ENCODE measurements at regions not wholly inside any gene's neighbourhood (a gene's known extent, or its start where the extent isn't known, plus 50 kb on each side); places are given as distances from the start of the nearest gene placed in this dataset.

- Histone ChIP-seq H3K9me3 (replicated peaks in 1 of 2; ENCODE audit: control insufficient read depth in 2 of 2, insufficient read depth in 1 of 2, low read depth in 1 of 2, low read length in 2 of 2) (no peaks in the 10 kb centered on the region), H3K4ac (ENCODE audit: low read length) (no peak overlapping the region), H2BK12ac (ENCODE audit: low read length) (no peak overlapping the region), H2AFZ (ENCODE audit: low read length) (no peak overlapping the region), H3K9ac (ENCODE audit: low read depth, low read length, poor library complexity) (no peak overlapping the region), H3K4me3 (ENCODE audit: low read length in 2 of 2) (no peak overlapping the region), H3K27me3 (ENCODE audit: control insufficient read depth in 3 of 3, insufficient read depth in 3 of 3, low read depth in 1 of 3, low read length in 3 of 3) (peaks cover 0 to 2% (median 0%) of the 10 kb centered on the region in 3 experiments), H3K36me3 (replicated peaks in 1 of 2; ENCODE audit: control insufficient read depth in 2 of 2, insufficient read depth in 2 of 2, low read length in 2 of 2) (no peaks in the 10 kb centered on the region), H3K18ac (ENCODE audit: low read length) (no peak overlapping the region), H2BK15ac (ENCODE audit: low read length) (no peak overlapping the region), H2BK120ac (ENCODE audit: low read depth, low read length) (no peak overlapping the region), H3K14ac (ENCODE audit: low read length) (no peak overlapping the region), H3K23ac (ENCODE audit: low read depth, low read length, poor library complexity) (no peak overlapping the region), H3K4me1 (ENCODE audit: control insufficient read depth in 2 of 2, insufficient read depth in 1 of 2, low read depth in 1 of 2, low read length in 2 of 2) (no peaks in the 10 kb centered on the region), H4K8ac (ENCODE audit: low read depth, low read length) (no peak overlapping the region), H2BK5ac (ENCODE audit: low read length) (no peak overlapping the region), H2AK5ac (ENCODE audit: low read depth, low read length) (no peak overlapping the region), H3K27ac (replicated peaks; ENCODE audit: low read length) (no peak overlapping the region), H3K79me1 (ENCODE audit: low read depth, low read length) (no peaks in the 10 kb centered on the region), H3K4me2 (ENCODE audit: insufficient read depth, low read length, poor library complexity, severe bottlenecking) (no peak overlapping the region), H4K91ac (ENCODE audit: low read depth, low read length, poor library complexity) (no peak overlapping the region)
- WGBS, 2 donors (ENCODE audit: extremely low coverage in 2 of 2, insufficient read length in 2 of 2, insufficient replicate concordance in 1 of 2): no CpG with 5 or more reads among the region's 2 CpGs
- DNase-seq (ENCODE audit: low spot score): no peak
Observed at GRCh38 chr9:86775718-86776117, 171.6 kb downstream of the GAS1 start.

- no peak overlapping the region for H2BK120ac ChIP-seq (ENCODE audit: low read depth, low read length)
- DNase-seq (ENCODE audit: low spot score): no peak
- H3K27me3 ChIP-seq (ENCODE audit: control insufficient read depth in 3 of 3, insufficient read depth in 3 of 3, low read depth in 1 of 3, low read length in 3 of 3): peaks cover 0 to 2% (median 0%) of the 10 kb centered on the region in 3 experiments
- no peak overlapping the region for H4K8ac ChIP-seq (ENCODE audit: low read depth, low read length)
- H3K4ac ChIP-seq (ENCODE audit: low read length): no peak overlapping the region
- no peak overlapping the region for H3K4me2 ChIP-seq (ENCODE audit: insufficient read depth, low read length, poor library complexity, severe bottlenecking)
- H2BK15ac ChIP-seq (ENCODE audit: low read length): no peak overlapping the region
- H3K14ac ChIP-seq (ENCODE audit: low read length): no peak overlapping the region
- no peak overlapping the region for H2BK12ac ChIP-seq (ENCODE audit: low read length)
- no peaks in the 10 kb centered on the region for H3K4me1 ChIP-seq (ENCODE audit: control insufficient read depth in 2 of 2, insufficient read depth in 1 of 2, low read depth in 1 of 2, low read length in 2 of 2)
- H2AFZ ChIP-seq (ENCODE audit: low read length): no peak overlapping the region
- H3K36me3 ChIP-seq (replicated peaks in 1 of 2; ENCODE audit: control insufficient read depth in 2 of 2, insufficient read depth in 2 of 2, low read length in 2 of 2): no peaks in the 10 kb centered on the region
- H3K18ac ChIP-seq (ENCODE audit: low read length): no peak overlapping the region
- H3K9me3 ChIP-seq (replicated peaks in 1 of 2; ENCODE audit: control insufficient read depth in 2 of 2, insufficient read depth in 1 of 2, low read depth in 1 of 2, low read length in 2 of 2): no peaks in the 10 kb centered on the region
- no peak overlapping the region for H2BK5ac ChIP-seq (ENCODE audit: low read length)
- H3K79me1 ChIP-seq (ENCODE audit: low read depth, low read length): no peaks in the 10 kb centered on the region
- no peak overlapping the region for H3K9ac ChIP-seq (ENCODE audit: low read depth, low read length, poor library complexity)
- H2AK5ac ChIP-seq (ENCODE audit: low read depth, low read length): no peak overlapping the region
- no peak overlapping the region for H3K4me3 ChIP-seq (ENCODE audit: low read length in 2 of 2)
- H4K91ac ChIP-seq (ENCODE audit: low read depth, low read length, poor library complexity): no peak overlapping the region
- H3K27ac ChIP-seq (replicated peaks; ENCODE audit: low read length): no peak overlapping the region
- no CpG with 5 or more reads among the region's 4 CpGs for WGBS, 2 donors (ENCODE audit: extremely low coverage in 2 of 2, insufficient read length in 2 of 2, insufficient replicate concordance in 1 of 2)
- no peak overlapping the region for H3K23ac ChIP-seq (ENCODE audit: low read depth, low read length, poor library complexity)
Observed at GRCh38 chr9:86774116-86774515, 173.2 kb downstream of the GAS1 start.

- Histone ChIP-seq H3K4ac (ENCODE audit: low read length) (no peak overlapping the region), H4K91ac (ENCODE audit: low read depth, low read length, poor library complexity) (no peak overlapping the region), H3K79me1 (ENCODE audit: low read depth, low read length) (no peaks in the 10 kb centered on the region), H2BK5ac (ENCODE audit: low read length) (no peak overlapping the region), H3K36me3 (replicated peaks in 1 of 2; ENCODE audit: control insufficient read depth in 2 of 2, insufficient read depth in 2 of 2, low read length in 2 of 2) (no peaks in the 10 kb centered on the region), H3K4me1 (ENCODE audit: control insufficient read depth in 2 of 2, insufficient read depth in 1 of 2, low read depth in 1 of 2, low read length in 2 of 2) (no peaks in the 10 kb centered on the region), H3K14ac (ENCODE audit: low read length) (no peak overlapping the region), H3K27me3 (ENCODE audit: control insufficient read depth in 3 of 3, insufficient read depth in 3 of 3, low read depth in 1 of 3, low read length in 3 of 3) (peaks cover 0 to 2% (median 0%) of the 10 kb centered on the region in 3 experiments), H4K8ac (ENCODE audit: low read depth, low read length) (no peak overlapping the region), H2BK15ac (ENCODE audit: low read length) (no peak overlapping the region), H2BK120ac (ENCODE audit: low read depth, low read length) (no peak overlapping the region), H3K18ac (ENCODE audit: low read length) (no peak overlapping the region), H3K9ac (ENCODE audit: low read depth, low read length, poor library complexity) (no peak overlapping the region), H2BK12ac (ENCODE audit: low read length) (no peak overlapping the region), H3K4me3 (ENCODE audit: low read length in 2 of 2) (no peak overlapping the region), H2AK5ac (ENCODE audit: low read depth, low read length) (no peak overlapping the region), H3K9me3 (replicated peaks in 1 of 2; ENCODE audit: control insufficient read depth in 2 of 2, insufficient read depth in 1 of 2, low read depth in 1 of 2, low read length in 2 of 2) (no peaks in the 10 kb centered on the region), H3K27ac (replicated peaks; ENCODE audit: low read length) (no peak overlapping the region), H3K4me2 (ENCODE audit: insufficient read depth, low read length, poor library complexity, severe bottlenecking) (no peak overlapping the region), H3K23ac (ENCODE audit: low read depth, low read length, poor library complexity) (no peak overlapping the region), H2AFZ (ENCODE audit: low read length) (no peak overlapping the region)
- WGBS, 2 donors (ENCODE audit: extremely low coverage in 2 of 2, insufficient read length in 2 of 2, insufficient replicate concordance in 1 of 2): no CpG with 5 or more reads among the region's 6 CpGs
- no peak for DNase-seq (ENCODE audit: low spot score)
Observed at GRCh38 chr9:86773422-86773945, 173.8 kb downstream of the GAS1 start.

DNA sequence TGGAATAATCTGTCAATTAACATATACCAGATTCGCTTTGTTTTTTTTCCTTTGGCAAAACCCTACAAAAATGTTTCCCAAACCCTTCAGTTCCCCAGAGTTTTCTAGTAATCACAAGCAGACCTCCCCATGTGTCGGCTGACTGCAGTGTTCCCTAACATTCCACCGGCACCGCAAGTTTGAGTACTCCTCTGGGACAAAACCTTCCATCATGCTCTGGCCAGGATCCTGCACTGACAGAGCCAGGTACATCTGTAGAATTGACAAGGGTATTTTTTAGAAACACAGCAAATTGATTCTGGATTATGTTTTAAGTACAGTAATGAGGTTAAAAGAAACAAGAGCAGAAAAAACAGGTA, 174.7 kb downstream of the GAS1 start:
- Histone ChIP-seq H4K8ac (ENCODE audit: low read depth, low read length) (no peak overlapping the region), H2AK5ac (ENCODE audit: low read depth, low read length) (no peak overlapping the region), H3K14ac (ENCODE audit: low read length) (no peak overlapping the region), H3K4me1 (ENCODE audit: control insufficient read depth in 2 of 2, insufficient read depth in 1 of 2, low read depth in 1 of 2, low read length in 2 of 2) (no peaks in the 10 kb centered on the region), H3K36me3 (replicated peaks in 1 of 2; ENCODE audit: control insufficient read depth in 2 of 2, insufficient read depth in 2 of 2, low read length in 2 of 2) (no peaks in the 10 kb centered on the region), H2BK5ac (ENCODE audit: low read length) (no peak overlapping the region), H3K4ac (ENCODE audit: low read length) (no peak overlapping the region), H2AFZ (ENCODE audit: low read length) (no peak overlapping the region), H4K91ac (ENCODE audit: low read depth, low read length, poor library complexity) (no peak overlapping the region), H3K79me1 (ENCODE audit: low read depth, low read length) (no peaks in the 10 kb centered on the region), H2BK15ac (ENCODE audit: low read length) (no peak overlapping the region), H3K23ac (ENCODE audit: low read depth, low read length, poor library complexity) (no peak overlapping the region), H3K4me3 (ENCODE audit: low read length in 2 of 2) (no peak overlapping the region), H3K18ac (ENCODE audit: low read length) (no peak overlapping the region), H3K27ac (replicated peaks; ENCODE audit: low read length) (no peak overlapping the region), H3K4me2 (ENCODE audit: insufficient read depth, low read length, poor library complexity, severe bottlenecking) (no peak overlapping the region), H3K9me3 (replicated peaks in 1 of 2; ENCODE audit: control insufficient read depth in 2 of 2, insufficient read depth in 1 of 2, low read depth in 1 of 2, low read length in 2 of 2) (no peaks in the 10 kb centered on the region), H2BK120ac (ENCODE audit: low read depth, low read length) (no peak overlapping the region), H2BK12ac (ENCODE audit: low read length) (no peak overlapping the region), H3K27me3 (ENCODE audit: control insufficient read depth in 3 of 3, insufficient read depth in 3 of 3, low read depth in 1 of 3, low read length in 3 of 3) (peaks cover 0 to 2% (median 0%) of the 10 kb centered on the region in 3 experiments), H3K9ac (ENCODE audit: low read depth, low read length, poor library complexity) (no peak overlapping the region)
- DNase-seq (ENCODE audit: low spot score): no peak
- WGBS, 2 donors (ENCODE audit: extremely low coverage in 2 of 2, insufficient read length in 2 of 2, insufficient replicate concordance in 1 of 2): no CpG with 5 or more reads among the region's 4 CpGs

Data from neuronal stem cell (in vitro differentiated cells).